HG02973 (cell line): ENCODE measurements at regions not wholly inside any gene's neighbourhood (a gene's known extent, or its start where the extent isn't known, plus 50 kb on each side); places are given as distances from the start of the nearest gene placed in this dataset.
A peak's percentile ranks its signal among the peaks of the same experiment; 100 is the strongest.
"Not testable (repeated sequence)": the region's sequence is repeated elsewhere in the genome, so short reads cannot be mapped to it uniquely, and the experiment has no call there.

Source experiments
- ATAC-seq: cut with Tn5 transposase; IDR thresholded peaks from one replicate; pipeline ENCODE4 v1.9.1; 2021; ENCODE audit warnings: moderate library complexity; ENCODE audit not compliant: unreplicated experiment

- ATAC-seq, result no peak
Observed at GRCh38 chr12:43255522-43256111, 296.4 kb downstream of the ADAMTS20 start.

- no peak for ATAC-seq
Observed at GRCh38 chr12:43252585-43252984, 299.4 kb downstream of the ADAMTS20 start.

DNA sequence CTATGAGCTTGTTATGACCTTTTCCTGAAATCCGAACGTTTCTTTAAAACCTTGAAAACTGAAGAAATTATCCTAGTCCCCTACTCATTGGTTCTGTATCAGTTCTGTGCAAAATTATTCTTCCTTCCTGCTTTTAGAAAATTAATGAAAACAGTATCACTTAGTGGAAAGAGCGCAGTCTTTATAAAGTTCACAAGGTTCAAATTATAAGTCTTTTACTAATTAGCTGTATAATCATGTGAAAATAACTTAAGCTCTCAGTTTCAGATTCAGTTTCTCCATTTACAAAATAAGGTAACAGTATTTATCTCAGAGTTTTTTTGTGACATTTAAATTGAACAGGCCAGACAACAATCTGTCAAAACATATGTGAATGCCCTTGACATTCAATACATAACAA is 306.1 kb downstream of the ADAMTS20 start:
- no peak for ATAC-seq

DNA sequence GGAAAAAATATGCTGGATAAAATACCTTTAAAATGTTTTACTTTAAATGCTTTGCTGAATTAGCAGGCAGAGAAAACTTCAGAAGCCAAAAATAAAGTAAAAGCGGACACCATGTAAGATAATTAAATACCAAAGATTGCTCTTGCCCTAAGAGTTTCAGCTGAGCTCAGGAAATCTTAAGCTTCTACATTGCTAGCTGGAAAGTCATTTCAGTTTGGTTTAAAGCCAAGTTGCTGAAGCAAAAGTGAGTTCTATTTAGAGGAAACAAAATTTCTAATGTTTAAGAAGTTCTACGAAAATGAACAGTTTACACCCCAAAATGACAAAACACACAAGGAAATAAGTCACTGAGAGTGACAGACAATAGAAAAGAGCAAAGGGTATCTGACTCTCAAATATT is 310.0 kb downstream of the ADAMTS20 start:
- ATAC-seq, result no peak

DNA sequence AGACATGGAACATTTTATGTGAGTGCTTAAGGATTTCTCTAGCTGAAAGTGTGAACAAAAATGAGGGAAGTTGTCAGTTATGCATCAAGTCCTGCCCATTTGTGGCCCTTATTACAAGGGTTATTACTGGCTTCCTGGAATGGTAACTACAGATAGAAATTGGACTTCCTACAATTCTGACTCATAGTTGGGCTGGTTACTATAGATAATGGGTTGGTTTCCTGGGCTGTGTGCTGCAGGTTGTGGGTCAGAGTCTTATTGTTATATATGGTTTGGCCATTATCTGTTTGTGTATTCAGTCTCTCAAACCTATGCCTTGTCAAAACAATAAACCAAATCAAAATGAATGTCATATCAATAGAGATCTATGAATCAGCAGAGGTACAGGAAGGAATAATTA is 313.7 kb downstream of the ADAMTS20 start:
- no peak for ATAC-seq

DNA sequence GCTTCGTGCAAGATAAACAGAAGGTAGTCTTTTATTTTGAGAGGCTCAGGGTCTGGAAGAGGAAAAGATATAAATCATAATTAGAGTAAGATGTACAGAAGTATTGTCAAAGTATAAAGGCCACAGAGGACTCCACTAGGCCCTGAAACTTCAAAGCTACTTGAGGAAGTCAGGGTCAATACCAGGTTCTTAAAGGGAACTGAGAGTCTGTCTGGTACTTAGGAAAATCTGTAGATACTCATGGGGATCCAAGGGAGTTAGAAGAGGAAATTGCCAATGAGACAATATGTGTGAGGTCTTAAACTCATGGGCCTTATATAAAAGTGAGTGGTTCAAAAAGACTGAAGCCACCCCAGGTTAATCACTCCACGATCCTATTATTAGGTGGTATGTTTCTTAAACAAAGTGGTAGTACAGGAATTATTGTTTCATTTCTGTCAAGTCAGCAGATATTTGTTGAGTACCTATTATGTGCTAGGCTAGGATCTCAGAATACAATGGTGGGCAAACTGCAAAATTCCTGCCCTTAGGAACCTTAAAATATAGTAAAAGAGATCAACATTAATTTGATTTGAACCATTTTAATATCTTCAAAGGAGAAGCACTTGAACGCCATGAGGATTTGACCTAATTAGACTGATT is 314.6 kb downstream of the ADAMTS20 start:
- ATAC-seq, result no peak

DNA sequence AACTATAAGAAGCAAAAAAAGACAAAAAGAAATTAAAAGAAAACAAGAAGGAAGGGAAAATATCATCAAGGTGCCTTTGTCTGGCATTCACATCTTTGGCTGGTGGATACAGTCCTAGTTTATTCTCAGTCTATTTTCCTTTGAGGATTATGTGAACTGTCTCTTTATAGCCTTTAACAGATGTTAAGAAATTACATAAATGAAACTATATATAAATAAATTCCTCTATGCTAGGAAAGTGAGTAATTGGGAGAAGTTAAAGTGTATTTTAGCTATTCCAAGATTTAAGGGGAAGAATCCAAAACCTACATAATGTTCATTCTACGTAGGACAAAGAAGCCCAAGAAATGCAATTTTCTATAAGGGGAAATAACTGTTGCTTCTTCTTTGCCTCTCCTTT is 316.3 kb downstream of the ADAMTS20 start:
- no peak for ATAC-seq

DNA sequence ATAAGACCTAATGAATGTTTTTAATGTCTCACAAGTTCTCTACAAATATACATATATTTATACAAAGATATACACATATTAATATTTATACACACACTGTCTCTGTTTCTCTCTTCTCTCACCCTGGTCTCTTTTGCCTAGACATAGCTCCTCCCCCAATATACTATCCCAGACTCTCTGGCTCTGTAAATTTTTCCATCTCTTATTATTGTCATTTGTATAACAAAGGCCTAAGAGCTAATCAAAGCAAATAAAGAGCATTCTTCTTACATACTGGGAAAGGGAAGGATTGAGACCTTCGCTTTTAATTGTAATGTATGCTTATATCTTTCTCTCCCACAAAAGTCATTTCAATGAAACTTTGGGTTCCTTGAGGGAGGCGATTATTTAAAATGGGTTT is 318.1 kb downstream of the ADAMTS20 start:
- no peak for ATAC-seq

GRCh38 chr12:43226151-43226550 is 325.9 kb downstream of the ADAMTS20 start:
- no peak for ATAC-seq

DNA sequence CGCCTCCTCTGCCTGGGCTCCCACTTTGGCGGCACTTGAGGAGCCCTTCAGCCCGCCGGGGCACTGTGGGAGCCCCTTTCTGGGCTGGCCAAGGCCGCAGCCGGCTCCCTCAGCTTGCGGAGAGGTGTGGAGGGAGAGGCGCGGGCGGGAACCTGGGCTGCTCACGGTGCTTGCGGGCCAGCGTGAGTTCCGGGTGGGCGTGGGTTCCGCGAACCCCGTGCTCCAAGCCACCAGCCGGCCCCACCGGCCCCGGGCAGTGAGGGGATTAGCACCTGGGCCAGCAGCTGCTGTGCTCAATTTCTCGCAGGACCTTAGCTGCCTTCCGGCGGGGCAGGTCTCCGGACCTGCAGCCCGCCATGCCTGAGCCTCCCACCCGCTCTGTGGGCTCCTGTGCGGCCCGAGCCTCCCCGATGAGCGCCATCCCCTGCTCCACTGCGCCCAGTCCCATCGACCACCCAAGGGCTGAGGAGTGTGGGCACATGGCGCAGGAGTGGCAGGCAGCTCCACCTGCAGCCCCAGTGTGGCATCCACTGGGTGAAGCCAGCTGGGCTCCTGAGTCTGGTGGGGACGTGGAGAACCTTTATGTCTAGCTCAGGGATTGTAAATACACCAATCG is 327.7 kb downstream of the ADAMTS20 start:
- not testable (repeated sequence) for ATAC-seq

DNA sequence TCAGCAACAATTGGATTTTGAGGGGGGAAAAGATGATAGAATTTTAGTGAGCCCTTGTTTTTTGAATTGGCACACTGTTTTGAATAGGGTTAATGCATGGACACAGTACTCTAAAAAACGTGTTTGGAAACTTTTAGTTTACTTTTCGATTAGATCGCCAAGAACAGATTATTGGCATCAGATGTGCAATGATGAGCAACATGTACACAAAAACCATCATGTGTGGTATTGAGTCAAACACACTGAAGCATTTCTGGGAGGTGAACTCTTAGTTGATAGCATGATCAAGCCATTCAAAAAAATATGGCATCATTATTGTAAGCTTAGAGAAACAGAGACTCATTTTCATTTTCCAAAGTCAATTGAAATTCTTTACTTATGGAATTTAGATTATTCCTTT is 329.2 kb downstream of the ADAMTS20 start:
- ATAC-seq, result no peak

DNA sequence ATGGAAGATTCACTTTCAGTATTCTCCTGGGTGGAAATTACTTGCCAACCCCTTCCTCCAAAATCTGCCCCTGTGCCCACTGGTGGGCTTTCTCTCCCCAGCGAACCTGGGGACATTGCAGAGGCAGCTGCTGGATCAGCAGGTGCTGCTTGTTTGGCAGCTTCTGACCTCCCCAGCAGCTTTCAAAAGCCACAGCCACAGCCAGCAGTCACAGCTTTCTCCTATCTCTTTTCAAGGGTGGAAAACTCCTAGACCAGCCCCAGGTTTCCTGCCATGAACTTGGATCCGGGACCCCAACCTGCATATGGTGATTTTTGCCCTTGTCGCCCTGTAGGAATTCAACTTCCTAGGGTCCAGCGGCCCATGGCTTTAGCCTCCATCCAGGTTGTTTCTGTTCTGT is 330.8 kb downstream of the ADAMTS20 start:
- no peak for ATAC-seq

GRCh38 chr12:43216490-43216889 is 335.5 kb downstream of the ADAMTS20 start:
- no peak for ATAC-seq

GRCh38 chr12:43214166-43214565 is 337.8 kb downstream of the ADAMTS20 start:
- no peak for ATAC-seq

GRCh38 chr12:43213608-43214007 is 338.4 kb downstream of the ADAMTS20 start:
- no peak for ATAC-seq

- ATAC-seq, result peak; percentile 91
Observed at GRCh38 chr12:43210485-43211192, 341.4 kb downstream of the ADAMTS20 start.

GRCh38 chr12:43208627-43209026 is 343.4 kb downstream of the ADAMTS20 start:
- no peak for ATAC-seq

- ATAC-seq, result no peak
Observed at GRCh38 chr12:43208221-43208620, 343.8 kb downstream of the ADAMTS20 start.

DNA sequence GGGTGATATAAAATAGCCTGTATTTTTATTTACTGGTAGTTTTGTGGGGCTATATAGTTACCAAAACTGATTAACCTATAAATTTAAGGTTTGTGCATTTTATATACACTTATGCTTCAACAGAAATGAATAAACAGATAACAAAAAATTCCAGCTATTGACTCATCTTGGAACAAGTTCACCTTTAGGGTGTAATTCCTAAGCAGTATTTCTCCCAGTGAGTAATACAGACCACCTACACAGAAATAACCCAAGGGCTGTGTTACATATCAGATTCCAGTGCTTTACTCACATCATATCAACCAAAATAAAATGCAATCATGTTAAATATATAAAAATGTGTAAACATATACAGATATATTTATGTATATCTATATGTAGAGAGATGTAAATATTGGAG is 345.6 kb downstream of the ADAMTS20 start:
- ATAC-seq, result no peak

DNA sequence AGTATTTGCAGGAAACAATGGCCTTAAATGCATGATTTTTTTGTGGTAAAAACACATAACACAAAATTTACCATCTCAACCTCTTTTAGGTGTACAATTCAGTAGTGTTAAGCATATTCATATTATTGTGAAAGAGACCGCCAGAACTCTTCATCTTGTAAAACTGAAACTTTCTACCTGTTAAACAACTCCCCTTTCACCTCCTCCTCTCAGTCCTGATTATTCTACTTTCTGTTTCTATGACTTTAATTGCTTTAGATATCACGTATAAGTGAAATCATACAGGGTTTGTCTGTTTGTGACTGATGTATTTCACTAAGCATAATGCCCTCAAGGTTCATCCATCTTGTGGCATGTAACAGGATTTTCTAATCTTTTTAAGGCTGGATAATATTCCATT is 353.4 kb downstream of the ADAMTS20 start:
- no peak for ATAC-seq

DNA sequence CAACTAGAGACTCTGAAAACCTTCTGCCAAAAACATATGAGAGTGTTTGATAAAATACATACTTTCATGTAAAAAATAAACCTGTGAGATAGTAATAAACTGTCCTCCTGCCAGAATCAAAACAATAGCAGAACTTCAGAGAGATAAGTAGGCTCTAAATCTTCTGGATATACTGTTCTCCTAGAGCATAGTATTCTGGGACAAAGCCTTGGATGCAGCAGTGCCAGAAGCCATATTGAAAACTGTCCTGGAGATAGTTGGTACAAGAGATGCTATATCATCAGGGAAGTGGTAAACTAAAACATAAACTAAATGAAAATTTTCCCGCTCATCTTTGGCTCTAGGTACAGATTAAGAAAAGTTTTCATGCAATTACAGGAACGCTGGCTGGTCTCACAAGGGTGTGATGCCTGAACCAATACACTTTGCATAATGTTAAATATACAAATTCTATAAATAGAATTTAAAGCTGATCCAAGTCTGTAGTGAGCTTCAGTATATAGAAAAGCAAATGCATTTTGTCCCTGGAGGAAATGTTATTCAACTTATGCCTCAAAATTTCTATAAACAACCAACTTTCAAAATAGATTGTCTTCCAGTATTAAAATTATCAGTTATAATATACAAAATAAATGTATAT is 355.6 kb downstream of the ADAMTS20 start:
- no peak for ATAC-seq
